IMR-90 (cell line): ENCODE measurements at regions not wholly inside any gene's neighbourhood (a gene's known extent, or its start where the extent isn't known, plus 50 kb on each side); places are given as distances from the start of the nearest gene placed in this dataset.

ENCODE experiments used
- ATAC-seq: fragments of 200-7000 bp; cut with Tn5 transposase; 2 replicates; pipeline ENCODE4 v1.9.1; 2020; ENCODE audit warnings: low read depth, mild to moderate bottlenecking, moderate library complexity
- BruUV-seq: library from RNA; stranded (reverse); fragments of 400-500 nt; replicated peaks from 2 replicates; lab custom pipeline; 2021; lab: Mats Ljungman, UMichigan
- CTCF ChIA-PET: fragments of 300-600 bp; formaldehyde crosslinking; extraction: SDS; loops from one replicate; lab custom pipeline; 2021; ENCODE audit warnings: antibody characterized with exemption; lab: Yijun Ruan, JAX
- POLR2A ChIA-PET: fragments of 300-600 bp; sonication (Branson Sonifier 250); formaldehyde crosslinking; loops from one replicate; lab custom pipeline; 2022; ENCODE audit warnings: antibody characterized with exemption; ENCODE audit not compliant: unreplicated experiment; lab: Charles Lee
- DNase-seq: peaks from one replicate; pipeline ENCODE4 v3.0.0; 2013
- H2AFZ ChIP-seq: replicated peaks from 2 replicates; pipeline ENCODE3; 2013; ENCODE audit warnings: low read length, mild to moderate bottlenecking; ENCODE audit not compliant: poor library complexity
- H2AK5ac ChIP-seq: 2 replicates; pipeline ENCODE4 v1.6.1; 2013; ENCODE audit warnings: low read depth, low read length, inconsistent platforms
- H2AK9ac ChIP-seq: replicated peaks from 2 replicates; pipeline ENCODE3; 2013; ENCODE audit warnings: mild to moderate bottlenecking, low read depth, low read length, moderate library complexity; ENCODE audit not compliant: poor library complexity
- H2BK120ac ChIP-seq: 2 replicates; pipeline ENCODE4 v1.6.1; 2013; ENCODE audit warnings: low read depth, low read length, inconsistent platforms
- H2BK15ac ChIP-seq: 3 replicates; pipeline ENCODE4 v1.6.1; 2013; ENCODE audit warnings: low read depth, low read length, inconsistent platforms
- H2BK20ac ChIP-seq: 2 replicates; pipeline ENCODE4 v1.6.1; 2013; ENCODE audit warnings: low read depth, mild to moderate bottlenecking, inconsistent platforms, low read length, moderate library complexity
- H2BK5ac ChIP-seq: 2 replicates; pipeline ENCODE4 v1.6.1; 2013; ENCODE audit warnings: mild to moderate bottlenecking, low read depth, low read length, inconsistent platforms; ENCODE audit not compliant: poor library complexity, severe bottlenecking
- H3K14ac ChIP-seq: replicated peaks from 2 replicates; pipeline ENCODE4 v1.6.1; 2013; ENCODE audit warnings: low read depth, low read length, inconsistent platforms
- H3K18ac ChIP-seq: 2 replicates; pipeline ENCODE4 v1.6.1; 2013; ENCODE audit warnings: low read depth, low read length, control low read depth
- H3K23ac ChIP-seq: 2 replicates; pipeline ENCODE4 v1.6.1; 2013; ENCODE audit warnings: low read depth, low read length, inconsistent platforms
- H3K27ac ChIP-seq: 2 replicates; pipeline ENCODE4 v1.5.1; 2013; ENCODE audit warnings: mild to moderate bottlenecking, control low read depth, low read length; ENCODE audit not compliant: insufficient read depth
- H3K27me3 ChIP-seq: 2 replicates; pipeline ENCODE4 v1.6.1; 2013; ENCODE audit warnings: low read length; ENCODE audit not compliant: control insufficient read depth, insufficient read depth
- H3K36me3 ChIP-seq: 2 replicates; pipeline ENCODE4 v1.6.1; 2013; ENCODE audit warnings: low read length, mixed read lengths; ENCODE audit not compliant: control insufficient read depth, insufficient read depth
- H3K4ac ChIP-seq: 2 replicates; pipeline ENCODE4 v1.6.1; 2013; ENCODE audit warnings: low read depth, low read length, inconsistent platforms
- H3K4me1 ChIP-seq: 2 replicates; pipeline ENCODE4 v1.6.1; 2013; ENCODE audit warnings: low read length, mixed read lengths; ENCODE audit not compliant: control insufficient read depth, insufficient read depth
- H3K4me2 ChIP-seq: 2 replicates; pipeline ENCODE4 v1.6.1; 2013; ENCODE audit warnings: low read depth, mild to moderate bottlenecking, control low read depth, low read length, moderate library complexity
- H3K4me3 ChIP-seq: 2 replicates; pipeline ENCODE4 v1.5.1; 2013; ENCODE audit warnings: low read depth, mild to moderate bottlenecking, control low read depth, low read length, moderate library complexity; ENCODE audit not compliant: insufficient read depth
- H3K56ac ChIP-seq: 2 replicates; pipeline ENCODE4 v1.6.1; 2013; ENCODE audit warnings: low read length, inconsistent platforms; ENCODE audit not compliant: insufficient read depth; ENCODE audit errors: extremely low read depth
- H3K79me1 ChIP-seq, 2 experiments: 2 replicates each; pipeline ENCODE4 v1.6.1; 2013; ENCODE audit warnings: low read length in 2 of 2, inconsistent platforms in 1 of 2, low read depth in 1 of 2
- H3K9ac ChIP-seq: 2 replicates; pipeline ENCODE4 v1.6.1; 2013; ENCODE audit warnings: low read depth, low read length, control low read depth
- H3K9me1 ChIP-seq: 2 replicates; pipeline ENCODE4 v1.6.1; 2013; ENCODE audit warnings: low read length, inconsistent platforms; ENCODE audit not compliant: insufficient read depth
- H3K9me3 ChIP-seq: 2 replicates; pipeline ENCODE4 v1.6.1; 2013; ENCODE audit warnings: low read length; ENCODE audit not compliant: control insufficient read depth, insufficient read depth
- H4K20me1 ChIP-seq: 2 replicates; pipeline ENCODE4 v1.6.1; 2013; ENCODE audit warnings: low read length, inconsistent platforms; ENCODE audit not compliant: insufficient read depth
- H4K5ac ChIP-seq: 2 replicates; pipeline ENCODE4 v1.6.1; 2013; ENCODE audit warnings: mild to moderate bottlenecking, low read depth, low read length, control low read depth
- H4K8ac ChIP-seq, 2 experiments: 2 replicates each; pipeline ENCODE4 v1.6.1; 2013; ENCODE audit warnings: low read depth in 2 of 2, low read length in 2 of 2, control low read depth in 1 of 2, inconsistent platforms in 1 of 2
- H4K91ac ChIP-seq: 2 replicates; pipeline ENCODE4 v1.6.1; 2013; ENCODE audit warnings: low read depth, low read length, inconsistent platforms; ENCODE audit not compliant: insufficient read depth
- BHLHE40 ChIP-seq: fragments of 150-350 bp; IDR thresholded peaks from 2 replicates; pipeline ENCODE4 v1.6.1; 2016; ENCODE audit warnings: mild to moderate bottlenecking, low read depth, low read length
- CEBPB ChIP-seq: IDR thresholded peaks from 2 replicates; pipeline ENCODE4 v1.6.1; 2012; ENCODE audit warnings: low read depth, low read length, improper control_type of control experiment
- CHD1 ChIP-seq: IDR thresholded peaks from 2 replicates; pipeline ENCODE4 v1.6.1; 2012; ENCODE audit warnings: low read depth, low read length, improper control_type of control experiment
- ELK1 ChIP-seq: fragments of 150-350 bp; IDR thresholded peaks from 2 replicates; pipeline ENCODE4 v1.6.1; 2016; ENCODE audit warnings: low read depth, mild to moderate bottlenecking, low read length, moderate library complexity, borderline replicate concordance
- FOS ChIP-seq: fragments of 150-350 bp; IDR thresholded peaks from 2 replicates; pipeline ENCODE4 v1.6.1; 2016; ENCODE audit warnings: low read depth, low read length
- MAFK ChIP-seq: IDR thresholded peaks from 2 replicates; pipeline ENCODE4 v1.6.1; 2012; ENCODE audit warnings: low read depth, low read length, improper control_type of control experiment
- MXI1 ChIP-seq: IDR thresholded peaks from 2 replicates; pipeline ENCODE4 v1.6.1; 2012; ENCODE audit warnings: low read depth, mild to moderate bottlenecking, low read length, moderate library complexity, borderline replicate concordance
- NFE2L2 ChIP-seq: fragments of 150-350 bp; IDR thresholded peaks from 2 replicates; pipeline ENCODE4 v1.6.1; 2016; ENCODE audit warnings: low read depth, mild to moderate bottlenecking, low read length
- RFX5 ChIP-seq: IDR thresholded peaks from 2 replicates; pipeline ENCODE4 v1.8.0; 2012; ENCODE audit warnings: low read depth, mild to moderate bottlenecking, low read length, moderate library complexity
- WGBS, 2 experiments: methylation state at CpG; one replicate each; pipeline versions ENCODE4 v1.1.5 to v1.1.7; 2013; ENCODE audit warnings: missing lambda C conversion rate in 2 of 2; ENCODE audit not compliant: insufficient read length in 1 of 2; ENCODE audit errors: extremely low coverage in 2 of 2; 5-methylcytosine and 5-hydroxymethylcytosine counted together
- dilution Hi-C: fragments of 300-500 bp; cut with HindIII; formaldehyde crosslinking; loops from one replicate; pipeline ENCODE4 v1.14.3; 2018; ENCODE audit warnings: low sequenced_read_pairs; ENCODE audit not compliant: unreplicated experiment
- in situ Hi-C: fragments of 300-500 bp; cut with MboI; formaldehyde crosslinking; loops from 3 replicates; pipeline ENCODE4 v1.14.3; 2019; ENCODE audit warnings: low sequenced_read_pairs, inconsistent platforms, mixed read lengths
- intact Hi-C: fragments of 100-400 bp; cut with micrococcal nuclease; formaldehyde crosslinking; loops from 2 replicates; pipeline ENCODE4 v1.10.0; 2022
- TF ChIP-seq, protein P1 (sequence below): conservative IDR thresholded peaks from 2 replicates; pipeline ENCODE4 v1.5.1; 2012; ENCODE audit warnings: mild to moderate bottlenecking, low read depth, low read length, improper control_type of control experiment

DNA sequence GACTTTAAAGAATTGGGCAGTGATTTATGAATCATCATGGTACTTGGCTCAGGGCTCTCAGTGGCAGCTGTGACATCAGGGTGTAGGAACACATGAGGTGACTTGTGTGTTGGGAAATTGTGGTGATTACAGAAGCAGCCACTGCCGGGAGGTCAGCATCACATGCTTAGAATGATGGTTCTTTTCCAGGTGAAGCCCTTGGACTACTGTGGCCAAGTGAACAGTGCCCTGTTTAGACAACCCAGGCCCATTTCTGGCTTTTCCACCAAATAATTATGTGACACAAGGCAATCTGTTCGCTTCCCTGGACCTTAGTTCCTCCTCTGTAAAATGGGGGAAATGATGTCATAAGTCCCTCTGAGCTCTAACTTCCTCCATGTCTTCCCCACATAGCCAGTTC lies 139.7 kb upstream of the ROPN1 start:
- H2BK120ac ChIP-seq = no peak overlapping the region

More for the DNA sequence above, 139.7 kb upstream of the ROPN1 start:
- H2AK5ac ChIP-seq = no peak overlapping the region
- H2BK20ac ChIP-seq = no peak overlapping the region
- H3K4ac ChIP-seq = no peak overlapping the region
- no peaks in the 10 kb centered on the region for H3K36me3 ChIP-seq
- no peak overlapping the region for H4K91ac ChIP-seq
- no peak overlapping the region for H4K5ac ChIP-seq
- ChIA-PET CTCF (no interaction called here), POLR2A (no interaction called here)
- no peak overlapping the region for H3K23ac ChIP-seq
- peaks cover 4% of the 10 kb centered on the region for H3K27me3 ChIP-seq
- H2BK15ac ChIP-seq = no peak overlapping the region
- H3K14ac ChIP-seq = no peak overlapping the region; the same call in 1 of the 2 replicates
- no peak overlapping the region for H2BK5ac ChIP-seq
- H3K9me3 ChIP-seq = no peaks in the 10 kb centered on the region
- H3K4me2 ChIP-seq = no peak overlapping the region
- H3K4me1 ChIP-seq = 0 out of 2 replicates have a peak, but pooled peaks cover 2% of the 10 kb centered on the region
- H4K8ac ChIP-seq = no peak overlapping the region
- ATAC-seq (no peak), DNase-seq (no peak)
- no peaks in the 10 kb centered on the region for H4K20me1 ChIP-seq
- in situ Hi-C loops = no loop called here
- no peak overlapping the region for H2AFZ ChIP-seq
- no peaks in the 10 kb centered on the region for H3K9me1 ChIP-seq
- no peaks in the 10 kb centered on the region for H3K79me1 ChIP-seq
- dilution Hi-C loops = no loop called here
- H3K56ac ChIP-seq = no peak overlapping the region
- H3K4me3 ChIP-seq = no peak overlapping the region
- intact Hi-C loops = no loop called here
- no peak for TF ChIP-seq MXI1
- TF ChIP-seq NFE2L2 = no peak
- no peak for TF ChIP-seq FOS
- TF ChIP-seq ELK1 = no peak
- no peak for TF ChIP-seq CHD1
- no peak for TF ChIP-seq CEBPB
- TF ChIP-seq, protein P1, sequence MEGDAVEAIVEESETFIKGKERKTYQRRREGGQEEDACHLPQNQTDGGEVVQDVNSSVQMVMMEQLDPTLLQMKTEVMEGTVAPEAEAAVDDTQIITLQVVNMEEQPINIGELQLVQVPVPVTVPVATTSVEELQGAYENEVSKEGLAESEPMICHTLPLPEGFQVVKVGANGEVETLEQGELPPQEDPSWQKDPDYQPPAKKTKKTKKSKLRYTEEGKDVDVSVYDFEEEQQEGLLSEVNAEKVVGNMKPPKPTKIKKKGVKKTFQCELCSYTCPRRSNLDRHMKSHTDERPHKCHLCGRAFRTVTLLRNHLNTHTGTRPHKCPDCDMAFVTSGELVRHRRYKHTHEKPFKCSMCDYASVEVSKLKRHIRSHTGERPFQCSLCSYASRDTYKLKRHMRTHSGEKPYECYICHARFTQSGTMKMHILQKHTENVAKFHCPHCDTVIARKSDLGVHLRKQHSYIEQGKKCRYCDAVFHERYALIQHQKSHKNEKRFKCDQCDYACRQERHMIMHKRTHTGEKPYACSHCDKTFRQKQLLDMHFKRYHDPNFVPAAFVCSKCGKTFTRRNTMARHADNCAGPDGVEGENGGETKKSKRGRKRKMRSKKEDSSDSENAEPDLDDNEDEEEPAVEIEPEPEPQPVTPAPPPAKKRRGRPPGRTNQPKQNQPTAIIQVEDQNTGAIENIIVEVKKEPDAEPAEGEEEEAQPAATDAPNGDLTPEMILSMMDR = no peak
- TF ChIP-seq MAFK = no peak
- TF ChIP-seq RFX5 = no peak
- TF ChIP-seq BHLHE40 = no peak
- no peak overlapping the region for H2AK9ac ChIP-seq
- no peak overlapping the region for H3K18ac ChIP-seq
- no TSS peak for BruUV-seq
- WGBS, 2 experiments = no CpG with 5 or more reads among the region's 2 CpGs
- H3K9ac ChIP-seq = no peak overlapping the region
- no peak overlapping the region for H3K27ac ChIP-seq
